GM19397 (cell line): ENCODE measurements at regions not wholly inside any gene's neighbourhood (a gene's known extent, or its start where the extent isn't known, plus 50 kb on each side); places are given as distances from the start of the nearest gene placed in this dataset.
"Not testable (repeated sequence)": the region's sequence is repeated elsewhere in the genome, so short reads cannot be mapped to it uniquely, and the experiment has no call there.

Source experiments
- ATAC-seq: cut with Tn5 transposase; IDR thresholded peaks from one replicate; pipeline ENCODE4 v1.9.1; 2021; ENCODE audit warnings: mild to moderate bottlenecking, moderate library complexity; ENCODE audit not compliant: unreplicated experiment

GRCh38 chr20:12067686-12068085, 150.0 kb downstream of the BTBD3 start:
- ATAC-seq = no peak

- ATAC-seq = no peak
Observed at GRCh38 chr20:12068121-12068520, 150.4 kb downstream of the BTBD3 start.

DNA sequence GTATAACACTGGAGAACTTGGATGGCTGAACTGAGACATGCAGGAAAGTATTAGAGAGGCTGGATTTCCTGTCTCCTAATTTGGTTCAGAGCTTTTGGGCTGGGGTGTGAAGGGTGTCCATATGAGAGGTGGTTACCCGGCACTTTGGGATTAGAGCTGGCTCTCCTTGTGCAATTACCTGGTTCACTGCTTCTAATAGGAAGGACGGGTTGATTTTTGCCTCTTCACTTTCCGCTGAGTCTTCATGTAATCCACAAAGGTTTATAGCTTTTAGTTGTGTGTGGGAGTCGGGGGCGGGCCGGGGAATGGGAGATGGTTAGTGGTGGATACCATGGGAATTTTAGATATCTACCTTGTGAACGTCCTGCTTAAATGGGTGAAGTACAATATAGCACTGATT, 151.5 kb downstream of the BTBD3 start:
- ATAC-seq = no peak

DNA sequence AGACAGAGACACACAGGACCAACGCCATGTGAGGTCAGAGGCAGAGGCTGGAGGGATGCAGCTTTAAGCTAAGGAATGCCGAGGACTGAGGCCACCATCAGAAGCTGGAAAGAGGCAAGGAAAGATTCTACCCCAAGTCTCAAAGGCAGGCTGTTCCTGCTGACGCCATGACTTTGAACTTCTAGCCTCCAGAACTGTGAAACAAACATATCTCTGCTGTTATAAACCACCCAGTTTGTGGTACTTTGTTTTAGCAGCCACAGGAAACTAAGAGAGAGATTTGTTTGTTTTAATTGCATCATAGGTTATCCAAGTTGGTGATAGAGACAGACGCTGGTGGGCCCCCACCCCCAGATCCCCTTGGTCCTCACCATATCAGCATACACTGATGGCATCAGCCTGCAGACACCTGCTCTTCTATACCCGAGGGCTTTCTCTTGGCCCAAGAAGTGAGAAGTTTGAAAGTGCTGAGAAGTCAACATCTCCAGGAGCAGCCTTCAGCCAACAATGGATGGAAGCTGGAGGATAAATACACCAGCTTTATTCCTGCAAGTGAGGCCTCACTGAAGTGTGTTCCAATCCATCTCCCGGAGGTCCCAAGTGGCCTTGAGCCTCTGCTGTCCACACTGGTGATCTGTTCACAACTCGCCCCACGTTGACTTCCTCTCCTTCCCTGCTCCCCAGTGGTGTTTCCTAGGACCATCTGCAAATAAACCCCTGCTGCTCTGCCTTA, 154.7 kb downstream of the BTBD3 start:
- ATAC-seq = no peak

DNA sequence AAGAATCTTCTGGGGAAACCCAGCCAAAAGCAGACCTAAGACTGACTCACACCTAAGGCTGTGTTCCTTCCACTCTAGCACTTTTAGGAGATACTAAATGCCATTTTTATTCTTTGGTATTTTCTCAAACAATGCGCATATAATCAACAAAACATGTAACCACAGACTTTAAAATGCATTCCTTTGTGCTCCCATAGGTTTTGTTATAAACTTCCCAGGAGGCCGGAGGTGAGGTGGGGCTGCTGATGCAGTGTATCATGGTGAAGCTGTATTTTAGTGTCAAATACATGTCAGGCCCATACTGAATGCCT, 155.2 kb downstream of the BTBD3 start:
- no peak for ATAC-seq

DNA sequence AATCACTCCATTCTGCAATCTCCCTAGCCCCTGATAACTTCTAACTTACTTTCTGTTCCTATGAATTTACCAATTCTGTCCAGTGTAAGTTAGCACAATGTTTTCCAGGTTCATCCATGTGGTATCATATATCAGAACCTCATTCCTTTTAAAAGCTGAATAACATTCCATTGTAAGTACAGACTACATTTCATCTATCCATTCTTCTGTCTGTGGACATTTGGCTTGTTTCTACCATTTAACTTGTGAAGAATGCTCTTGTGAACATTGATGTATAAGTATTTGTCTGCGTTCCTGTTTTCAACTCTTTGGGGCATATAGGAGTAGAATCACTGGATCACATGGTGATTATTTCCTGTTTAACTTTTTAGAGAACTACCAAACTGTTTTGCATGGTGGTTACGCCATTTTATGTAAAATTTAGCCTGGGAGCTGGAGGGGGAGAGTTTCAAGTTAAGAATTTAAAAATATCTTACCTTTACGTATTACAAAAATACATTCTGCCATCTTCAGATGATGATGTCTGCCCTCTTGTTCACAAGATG, 156.5 kb downstream of the BTBD3 start:
- ATAC-seq = no peak

GRCh38 chr20:12076200-12076599, 158.5 kb downstream of the BTBD3 start:
- no peak for ATAC-seq

GRCh38 chr20:12077875-12078274, 160.2 kb downstream of the BTBD3 start:
- ATAC-seq = no peak

GRCh38 chr20:12079490-12079889, 161.8 kb downstream of the BTBD3 start:
- no peak for ATAC-seq

GRCh38 chr20:12083269-12083668, 165.6 kb downstream of the BTBD3 start:
- ATAC-seq = no peak

- ATAC-seq = no peak
Observed at GRCh38 chr20:12084482-12084881, 166.8 kb downstream of the BTBD3 start.

- no peak for ATAC-seq
Observed at GRCh38 chr20:12086359-12086758, 168.7 kb downstream of the BTBD3 start.

- no peak for ATAC-seq
Observed at GRCh38 chr20:12090920-12091319, 173.2 kb downstream of the BTBD3 start.

DNA sequence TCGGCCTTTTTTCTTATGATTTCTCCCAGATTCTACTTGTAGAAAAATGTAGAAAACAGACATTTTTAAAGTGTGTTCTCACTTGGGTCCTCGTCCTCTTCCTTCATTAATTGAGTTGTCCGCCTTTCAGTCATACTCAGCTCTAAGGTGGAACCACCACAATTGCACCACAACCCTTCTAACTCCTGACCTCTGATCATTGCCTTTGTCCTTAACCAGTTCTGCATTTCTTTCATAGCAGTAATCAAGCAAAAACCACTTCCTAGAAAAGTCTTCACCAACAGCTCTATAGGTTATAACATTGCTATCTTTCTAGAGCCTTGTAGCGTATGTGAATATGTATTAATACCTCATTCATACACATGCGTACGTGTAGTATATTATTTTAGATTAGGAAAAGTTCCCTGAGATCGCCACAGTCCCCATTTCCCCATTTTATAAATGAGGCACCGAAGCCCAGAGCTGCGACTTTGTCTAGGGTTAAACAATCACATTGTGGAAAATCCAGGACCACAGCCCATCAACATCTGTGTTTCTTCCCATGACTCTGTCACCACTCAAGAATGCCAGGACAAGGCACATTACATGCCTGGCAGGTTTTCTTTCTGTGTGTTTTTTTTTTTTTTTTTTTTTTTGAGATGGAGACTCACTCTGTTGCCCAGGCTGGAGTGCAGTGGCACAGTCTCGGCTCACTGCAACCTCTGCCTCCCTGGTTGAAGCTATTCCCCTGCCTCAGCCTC, 175.5 kb downstream of the BTBD3 start:
- no peak for ATAC-seq

DNA sequence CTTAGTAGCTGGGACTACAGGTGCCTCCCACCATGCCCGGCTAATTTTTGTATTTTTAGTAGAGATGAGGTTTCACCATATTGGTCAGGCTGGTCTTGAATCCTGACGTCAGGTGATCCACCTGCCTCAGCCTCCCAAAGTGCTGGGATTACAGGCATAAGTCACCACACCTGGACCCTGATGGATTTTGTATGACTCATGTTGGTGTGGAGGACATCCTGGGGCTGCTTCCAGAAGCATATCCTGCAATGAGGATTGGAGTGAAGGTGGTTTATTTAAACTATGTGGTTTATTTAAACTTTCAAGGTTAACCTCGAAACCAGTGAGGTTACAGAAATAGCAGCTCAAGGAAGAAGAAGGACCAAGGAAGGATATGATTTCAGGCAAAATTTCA, 176.1 kb downstream of the BTBD3 start:
- ATAC-seq = not testable (repeated sequence)

GRCh38 chr20:12095180-12095920, 177.7 kb downstream of the BTBD3 start:
- no peak for ATAC-seq

DNA sequence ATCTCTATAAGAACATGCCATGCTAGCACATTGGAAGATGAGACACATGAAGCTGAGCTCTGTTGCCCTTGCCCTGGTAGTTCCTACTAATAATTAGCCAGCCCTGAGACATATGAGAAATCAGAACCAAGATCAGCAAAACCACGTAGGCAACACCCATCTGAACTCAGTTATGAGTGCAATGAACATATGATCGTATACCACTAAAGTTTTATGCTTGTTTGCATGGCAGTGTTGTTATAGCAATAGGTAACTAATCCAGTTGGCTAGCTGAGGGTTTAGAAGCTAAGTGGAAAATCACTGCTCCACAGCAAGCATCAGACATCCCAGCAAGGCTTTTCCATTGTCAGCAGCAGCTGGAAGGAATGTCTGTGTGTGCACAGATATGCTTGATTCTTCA, 180.7 kb downstream of the BTBD3 start:
- ATAC-seq = no peak

- ATAC-seq = no peak
Observed at GRCh38 chr20:12108846-12109245, 191.2 kb downstream of the BTBD3 start.

GRCh38 chr20:12110274-12110673, 192.6 kb downstream of the BTBD3 start:
- no peak for ATAC-seq

DNA sequence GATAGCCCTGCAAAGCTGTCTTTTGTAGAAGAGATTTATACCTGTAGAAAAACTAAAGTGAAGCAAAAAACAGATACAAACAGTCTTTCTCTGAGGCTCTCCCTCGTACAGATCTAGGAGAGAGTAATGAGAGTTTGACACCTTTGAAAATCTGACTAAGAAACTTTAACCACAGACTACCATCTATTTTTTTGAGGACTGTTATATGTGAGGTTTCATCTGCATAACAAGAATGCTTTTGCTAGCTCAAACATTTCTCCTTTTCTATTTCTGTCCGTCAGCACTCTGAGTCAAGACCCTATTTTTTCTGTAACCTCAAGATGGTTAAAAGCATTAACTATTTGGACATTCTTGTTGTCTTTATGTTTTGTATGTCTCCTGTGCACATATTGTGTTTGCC, 193.0 kb downstream of the BTBD3 start:
- no peak for ATAC-seq

DNA sequence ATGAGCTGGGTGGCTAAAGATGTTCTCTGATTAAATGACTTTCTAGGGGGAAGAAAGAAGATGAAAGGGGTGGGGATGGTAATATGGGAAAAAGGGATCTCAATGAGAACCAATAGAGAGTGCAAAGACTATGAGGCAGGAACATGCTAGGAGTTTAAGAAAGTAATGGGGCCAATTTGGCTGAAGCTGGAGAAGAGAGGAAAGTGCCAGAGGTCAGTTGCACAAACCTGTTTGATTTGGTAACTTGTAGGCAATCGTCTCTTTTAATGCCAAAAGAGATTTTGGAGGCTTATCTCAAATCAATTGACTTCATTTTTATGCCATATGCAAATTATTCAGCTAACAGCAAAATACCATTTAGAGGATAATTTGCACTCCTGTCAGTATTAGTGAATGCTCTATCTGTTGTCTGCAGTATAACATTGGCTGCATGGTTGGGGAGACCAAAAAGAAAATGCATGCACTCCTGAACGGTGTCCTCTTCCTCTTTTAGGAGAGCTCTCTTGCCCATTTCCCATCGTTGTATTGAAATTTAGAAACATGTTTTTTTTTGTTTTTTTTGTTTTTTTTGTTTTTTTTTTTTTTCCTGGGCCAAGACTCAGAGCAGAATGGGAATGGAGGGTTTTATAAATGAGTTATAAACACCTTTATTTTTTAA, 193.9 kb downstream of the BTBD3 start:
- ATAC-seq = no peak
